AG09319 (cell line): ENCODE measurements at regions not wholly inside any gene's neighbourhood (a gene's known extent, or its start where the extent isn't known, plus 50 kb on each side); places are given as distances from the start of the nearest gene placed in this dataset.

Experiments
- DNase-seq: peaks from one replicate; pipeline ENCODE4 v3.0.0-alpha.2; 2010; ENCODE audit warnings: low read depth; ENCODE audit errors: extremely low read depth
- CTCF ChIP-seq: IDR thresholded peaks from 2 replicates; pipeline ENCODE4 v1.5.1; 2011; ENCODE audit warnings: low read depth, mild to moderate bottlenecking, inconsistent platforms, low read length, moderate library complexity

GRCh38 chr4:14084598-14084997 is 457.1 kb upstream of the BOD1L1 start:
- DNase-seq: no peak
- no peak for TF ChIP-seq CTCF

- no peak for TF ChIP-seq CTCF
- DNase-seq: no peak
These were observed 459.9 kb upstream of the BOD1L1 start for GRCh38 chr4:14087459-14087858.

GRCh38 chr4:14087921-14088320 is 460.4 kb upstream of the BOD1L1 start:
- no peak for TF ChIP-seq CTCF
- DNase-seq: no peak

GRCh38 chr4:14091531-14091930 is 464.0 kb upstream of the BOD1L1 start:
- TF ChIP-seq CTCF: no peak
- DNase-seq: no peak

- no peak for TF ChIP-seq CTCF
- DNase-seq: no peak
These were observed 464.4 kb upstream of the BOD1L1 start for GRCh38 chr4:14091966-14092365.

GRCh38 chr4:14092741-14093140 is 465.2 kb upstream of the BOD1L1 start:
- DNase-seq: no peak

GRCh38 chr4:14095831-14096230 is 468.3 kb upstream of the BOD1L1 start:
- no peak for DNase-seq
- TF ChIP-seq CTCF: no peak

More at GRCh38 chr4:14092741-14093140, 465.2 kb upstream of the BOD1L1 start:
- TF ChIP-seq CTCF: no peak
